MM.1S (cell line): ENCODE measurements at regions not wholly inside any gene's neighbourhood (a gene's known extent, or its start where the extent isn't known, plus 50 kb on each side); places are given as distances from the start of the nearest gene placed in this dataset.

Source experiments
- CTCF ChIP-seq: fragments of 300-600 bp; sonication (generic); IDR thresholded peaks from 2 replicates; pipeline ENCODE4 v1.5.1; 2016; ENCODE audit warnings: antibody characterized with exemption, low read length, mixed read lengths
- EZH2phosphoT487 ChIP-seq: fragments of 300-600 bp; sonication (generic); IDR thresholded peaks from 2 replicates; pipeline ENCODE4 v1.6.1; 2018; ENCODE audit warnings: antibody characterized with exemption, low read length

DNA sequence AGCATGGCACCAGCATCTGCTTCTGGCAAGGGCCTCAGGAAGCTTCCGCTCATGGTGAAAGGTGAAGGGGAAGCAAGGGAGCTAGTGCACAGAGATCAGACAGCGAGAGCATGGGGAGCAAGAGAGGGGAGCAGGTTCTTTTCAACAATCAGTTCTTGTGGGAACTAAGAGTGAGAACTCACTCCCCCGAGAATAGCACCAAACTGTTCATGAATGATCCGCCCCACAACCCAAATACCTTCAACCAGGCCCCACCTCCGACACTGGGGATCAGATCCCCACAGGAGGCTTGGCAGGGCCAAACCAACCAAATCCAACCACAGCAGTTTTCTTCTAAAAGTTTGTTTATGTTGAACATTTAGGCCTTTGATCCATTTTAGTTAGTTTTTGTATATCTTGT lies 69.7 kb upstream of the BHLHE23 start:
- TF ChIP-seq CTCF (no peak), EZH2phosphoT487 (no peak)
